Spleen (tissue), 7 donors: ENCODE measurements at regions not wholly inside any gene's neighbourhood (a gene's known extent, or its start where the extent isn't known, plus 50 kb on each side); places are given as distances from the start of the nearest gene placed in this dataset.
"Not testable (repeated sequence)": the region's sequence is repeated elsewhere in the genome, so short reads cannot be mapped to it uniquely, and the experiment has no call there.

Experiments used
- POLR2A ChIP-seq, 3 donors: fragments of 450-650 bp; IDR thresholded peaks; one replicate each; pipeline ENCODE4 v1.5.1; 2017; ENCODE audit warnings: antibody characterized with exemption in 3 of 3, mild to moderate bottlenecking in 1 of 3
- POLR2AphosphoS5 ChIP-seq, 3 donors: sonication (generic); formaldehyde crosslinking; IDR thresholded peaks; one replicate each; pipeline ENCODE4 v1.5.1; 2017; ENCODE audit warnings: antibody characterized with exemption in 3 of 3
- TF ChIP-seq, protein P1 (sequence below), 11 experiments: fragments of 200-600 bp in 7 of 11; fragments of 450-650 bp in 4 of 11; sonication (generic) in 4 of 11; IDR thresholded peaks in 8 of 11; conservative IDR thresholded peaks in 3 of 11; 1 replicate in 7 of 11; 2 replicates in 4 of 11; pipeline versions ENCODE4 v1.4.0 to v1.8.0; 2016 to 2021; ENCODE audit warnings: antibody characterized with exemption in 11 of 11, inconsistent platforms in 4 of 11, mild to moderate bottlenecking in 1 of 11
- donor health status: DM: no; HTN: no; CAD: no; lungs with moderate emphysema.
- donor health status: DM: no; HTN: no; CAD: no.
- donor health status: DM: no; HTN: no; CAD: no.

DNA sequence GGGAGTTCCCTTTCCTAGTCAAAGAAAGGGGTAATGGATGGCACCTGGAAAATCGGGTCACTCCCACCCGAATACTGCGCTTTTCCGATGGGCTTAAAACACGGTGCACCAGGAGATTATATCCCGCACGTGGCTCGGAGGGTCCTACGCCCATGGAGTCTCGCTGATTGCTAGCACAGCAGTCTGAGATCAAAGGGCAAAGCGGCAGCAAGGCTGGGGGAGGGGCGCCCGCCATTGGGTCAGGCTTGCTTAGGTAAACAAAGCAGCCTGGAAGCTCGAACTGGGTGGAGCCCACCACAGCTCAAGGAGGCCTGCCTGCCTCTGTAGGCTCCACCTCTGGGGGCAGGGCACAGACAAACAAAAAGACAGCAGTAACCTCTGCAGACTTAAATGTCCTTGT, 683.3 kb upstream of the MIR17HG start:
- TF ChIP-seq, protein P1, sequence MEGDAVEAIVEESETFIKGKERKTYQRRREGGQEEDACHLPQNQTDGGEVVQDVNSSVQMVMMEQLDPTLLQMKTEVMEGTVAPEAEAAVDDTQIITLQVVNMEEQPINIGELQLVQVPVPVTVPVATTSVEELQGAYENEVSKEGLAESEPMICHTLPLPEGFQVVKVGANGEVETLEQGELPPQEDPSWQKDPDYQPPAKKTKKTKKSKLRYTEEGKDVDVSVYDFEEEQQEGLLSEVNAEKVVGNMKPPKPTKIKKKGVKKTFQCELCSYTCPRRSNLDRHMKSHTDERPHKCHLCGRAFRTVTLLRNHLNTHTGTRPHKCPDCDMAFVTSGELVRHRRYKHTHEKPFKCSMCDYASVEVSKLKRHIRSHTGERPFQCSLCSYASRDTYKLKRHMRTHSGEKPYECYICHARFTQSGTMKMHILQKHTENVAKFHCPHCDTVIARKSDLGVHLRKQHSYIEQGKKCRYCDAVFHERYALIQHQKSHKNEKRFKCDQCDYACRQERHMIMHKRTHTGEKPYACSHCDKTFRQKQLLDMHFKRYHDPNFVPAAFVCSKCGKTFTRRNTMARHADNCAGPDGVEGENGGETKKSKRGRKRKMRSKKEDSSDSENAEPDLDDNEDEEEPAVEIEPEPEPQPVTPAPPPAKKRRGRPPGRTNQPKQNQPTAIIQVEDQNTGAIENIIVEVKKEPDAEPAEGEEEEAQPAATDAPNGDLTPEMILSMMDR (IDR thresholded peaks at IDR 0.05 in 8 of 11, conservative IDR thresholded peaks at IDR 0.05 in 3 of 11) = not testable (repeated sequence)
- TF ChIP-seq POLR2A, POLR2AphosphoS5 (IDR thresholded peaks at IDR 0.05): not testable (repeated sequence)
